HepG2 (cell line): ENCODE measurements at regions not wholly inside any gene's neighbourhood (a gene's known extent, or its start where the extent isn't known, plus 50 kb on each side); places are given as distances from the start of the nearest gene placed in this dataset.

Experiments
- CTCF ChIP-seq: sonication (generic); formaldehyde crosslinking; IDR thresholded peaks from 2 replicates; pipeline ENCODE4 v1.5.0; 2020; ENCODE audit warnings: mild to moderate bottlenecking, missing genetic modification reagents, moderate library complexity
- DMAP1 ChIP-seq: IDR thresholded peaks from 2 replicates; pipeline ENCODE4 v1.6.1; 2016
- GATAD2A ChIP-seq: IDR thresholded peaks from 2 replicates; pipeline ENCODE4 v1.6.1; 2016
- RBM22 ChIP-seq: fragments of 200-400 bp; formaldehyde crosslinking; optimal IDR thresholded peaks from 2 replicates; pipeline ENCODE3; 2017; ENCODE audit warnings: mild to moderate bottlenecking, low read length, moderate library complexity
- SRSF1 ChIP-seq: fragments of 200-400 bp; formaldehyde crosslinking; optimal IDR thresholded peaks from 2 replicates; pipeline ENCODE3; 2017; ENCODE audit warnings: mild to moderate bottlenecking, low read depth, low read length, moderate library complexity
- ZNF121 ChIP-seq: sonication (generic); formaldehyde crosslinking; IDR thresholded peaks from 2 replicates; pipeline ENCODE4 v1.5.0; 2020; ENCODE audit warnings: mild to moderate bottlenecking, missing genetic modification reagents
- ZNF333 ChIP-seq: sonication (generic); formaldehyde crosslinking; IDR thresholded peaks from 2 replicates; pipeline ENCODE4 v1.4.0; 2020; ENCODE audit warnings: mild to moderate bottlenecking, missing genetic modification reagents, borderline replicate concordance
- ZNF773 ChIP-seq: sonication (generic); formaldehyde crosslinking; IDR thresholded peaks from 2 replicates; pipeline ENCODE4 v1.4.0; 2020; ENCODE audit warnings: missing genetic modification reagents, borderline replicate concordance
- TF ChIP-seq, protein P1 (sequence below): sonication (generic); IDR thresholded peaks from 2 replicates; pipeline ENCODE4 v1.6.1; 2016; ENCODE audit warnings: low read depth, borderline replicate concordance

DNA sequence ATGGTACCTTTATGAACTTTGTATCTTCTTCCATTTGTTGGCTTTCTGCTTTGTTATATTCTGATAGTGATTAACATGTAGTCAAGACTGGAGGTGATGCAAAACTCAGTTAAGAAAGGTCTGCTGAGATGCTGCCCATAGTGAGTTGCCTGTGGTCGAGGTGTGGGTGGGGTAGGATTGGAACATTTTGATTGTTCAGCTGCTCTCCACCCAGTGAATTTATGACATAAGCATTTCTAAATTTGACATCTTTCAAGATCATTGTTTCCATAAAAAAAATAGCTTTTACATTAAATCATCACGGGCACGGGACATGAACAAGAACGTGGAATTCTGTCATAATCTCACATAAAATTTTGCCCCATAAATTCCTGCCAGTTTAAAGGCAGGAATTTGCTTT is 146.6 kb upstream of the POU3F2 start:
- no peak for TF ChIP-seq RBM22
- no peak for TF ChIP-seq DMAP1 (CRISPR knock-in tag)
- TF ChIP-seq ZNF773 = no peak
- no peak for TF ChIP-seq ZNF121 (CRISPR knock-in tag)
- TF ChIP-seq ZNF333 (CRISPR knock-in tag) = no peak
- TF ChIP-seq, protein P1, sequence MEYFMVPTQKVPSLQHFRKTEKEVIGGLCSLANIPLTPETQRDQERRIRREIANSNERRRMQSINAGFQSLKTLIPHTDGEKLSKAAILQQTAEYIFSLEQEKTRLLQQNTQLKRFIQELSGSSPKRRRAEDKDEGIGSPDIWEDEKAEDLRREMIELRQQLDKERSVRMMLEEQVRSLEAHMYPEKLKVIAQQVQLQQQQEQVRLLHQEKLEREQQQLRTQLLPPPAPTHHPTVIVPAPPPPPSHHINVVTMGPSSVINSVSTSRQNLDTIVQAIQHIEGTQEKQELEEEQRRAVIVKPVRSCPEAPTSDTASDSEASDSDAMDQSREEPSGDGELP = no peak
- no peak for TF ChIP-seq SRSF1
- TF ChIP-seq CTCF (CRISPR knock-in tag) = no peak
- TF ChIP-seq GATAD2A (CRISPR knock-in tag) = no peak
